Esophagus muscularis mucosa (tissue), 3 donors: ENCODE measurements at regions not wholly inside any gene's neighbourhood (a gene's known extent, or its start where the extent isn't known, plus 50 kb on each side); places are given as distances from the start of the nearest gene placed in this dataset.

Source experiments
- POLR2A ChIP-seq: fragments of 450-650 bp; IDR thresholded peaks from one replicate; pipeline ENCODE4 v1.6.1; 2017; ENCODE audit warnings: antibody characterized with exemption, moderate library complexity, mild to moderate bottlenecking, low read depth
- TF ChIP-seq, protein P1 (sequence below), 3 experiments: fragments of 200-600 bp in 2 of 3; fragments of 450-650 bp in 1 of 3; sonication (generic) in 2 of 3; IDR thresholded peaks; one replicate each; pipeline ENCODE4 v1.5.1; 2017 to 2019; ENCODE audit warnings: antibody characterized with exemption in 3 of 3, mild to moderate bottlenecking in 2 of 3, moderate library complexity in 1 of 3

DNA sequence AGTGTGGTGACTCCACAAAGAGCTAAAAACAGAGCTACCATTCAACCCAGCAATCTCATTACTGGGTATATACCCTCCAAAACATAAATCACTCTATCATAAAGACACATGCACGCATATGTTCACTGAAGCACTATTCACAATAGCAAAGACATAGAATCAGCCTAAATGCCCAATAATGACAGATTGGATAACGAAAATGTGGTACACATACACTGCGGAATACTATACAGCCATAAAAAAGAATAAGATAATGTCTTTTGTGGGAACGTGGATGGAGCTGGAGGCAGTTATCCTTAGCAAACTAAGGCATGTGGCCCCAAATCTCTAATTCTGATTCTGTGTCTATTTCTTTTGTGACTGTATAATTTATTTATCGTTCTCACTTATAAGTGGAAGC, 89.0 kb upstream of the PRNP start:
- TF ChIP-seq, protein P1, sequence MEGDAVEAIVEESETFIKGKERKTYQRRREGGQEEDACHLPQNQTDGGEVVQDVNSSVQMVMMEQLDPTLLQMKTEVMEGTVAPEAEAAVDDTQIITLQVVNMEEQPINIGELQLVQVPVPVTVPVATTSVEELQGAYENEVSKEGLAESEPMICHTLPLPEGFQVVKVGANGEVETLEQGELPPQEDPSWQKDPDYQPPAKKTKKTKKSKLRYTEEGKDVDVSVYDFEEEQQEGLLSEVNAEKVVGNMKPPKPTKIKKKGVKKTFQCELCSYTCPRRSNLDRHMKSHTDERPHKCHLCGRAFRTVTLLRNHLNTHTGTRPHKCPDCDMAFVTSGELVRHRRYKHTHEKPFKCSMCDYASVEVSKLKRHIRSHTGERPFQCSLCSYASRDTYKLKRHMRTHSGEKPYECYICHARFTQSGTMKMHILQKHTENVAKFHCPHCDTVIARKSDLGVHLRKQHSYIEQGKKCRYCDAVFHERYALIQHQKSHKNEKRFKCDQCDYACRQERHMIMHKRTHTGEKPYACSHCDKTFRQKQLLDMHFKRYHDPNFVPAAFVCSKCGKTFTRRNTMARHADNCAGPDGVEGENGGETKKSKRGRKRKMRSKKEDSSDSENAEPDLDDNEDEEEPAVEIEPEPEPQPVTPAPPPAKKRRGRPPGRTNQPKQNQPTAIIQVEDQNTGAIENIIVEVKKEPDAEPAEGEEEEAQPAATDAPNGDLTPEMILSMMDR (IDR thresholded peaks at IDR 0.05), result no peak
- TF ChIP-seq POLR2A, result no peak
